Heart left ventricle (tissue), 13 donors: ENCODE measurements at regions not wholly inside any gene's neighbourhood (a gene's known extent, or its start where the extent isn't known, plus 50 kb on each side); places are given as distances from the start of the nearest gene placed in this dataset.

Experiments
- CTCF ChIP-seq, 12 donors: fragments of 200-600 bp; sonication (generic) in 4 of 12; IDR thresholded peaks; one replicate each; pipeline versions ENCODE4 v1.5.0 to v1.8.0; 2018 to 2022; ENCODE audit warnings: antibody characterized with exemption in 12 of 12, mild to moderate bottlenecking in 5 of 12
- POLR2A ChIP-seq, 2 donors: fragments of 450-650 bp; IDR thresholded peaks; one replicate each; pipeline ENCODE4 v1.6.1; 2017; ENCODE audit warnings: antibody characterized with exemption in 2 of 2, mild to moderate bottlenecking in 2 of 2, moderate library complexity in 2 of 2
- donor health status: ischemic (EF 13 %, LVEDD 7.1; RV severe dilation, severe dysfunction).
- donor health status: DM: no; HTN: yes; CAD: no.
- donor health status: DM: no; HTN: no; CAD: no.
- donor health status: ischemic (EF 25% LVEDD 6.9; RV normal size, moderate dysfunction).
- donor health status: ischemic (EF 25% LVEDD 5.7; RV mildly dilated, moderate dysfunction).
- donor health status: ischemic (EF 35%, LVEDD 5.7; RV mildly dilated, moderate dysfunction).
- donor health status: nonischemic (EF 11% LVEDD 7.7; RV severe dilation, severe dysfunction).
- donor health status: DM: yes; HTN: yes; CAD: no.
- donor health status: PGD.
- donor health status: ischemic (EF 29% LVEDD 5.4; RV normal size, mild dysfunction).
- donor health status: nonischemic (EF 23%, LVEDD 6.1; RV moderate dilation, normal function).

GRCh38 chr2:111653103-111653624 lies 230.8 kb downstream of the ANAPC1 start:
- no peak for TF ChIP-seq POLR2A (IDR thresholded peaks at IDR 0.05)
- TF ChIP-seq CTCF (IDR thresholded peaks at IDR 0.05) = no peak
